Ectodermal cell (in vitro differentiated cells): ENCODE measurements at regions not wholly inside any gene's neighbourhood (a gene's known extent, or its start where the extent isn't known, plus 50 kb on each side); places are given as distances from the start of the nearest gene placed in this dataset.

ENCODE experiments used
- H3K27ac ChIP-seq: 2 replicates; pipeline ENCODE4 v1.7.0; 2013; ENCODE audit warnings: mild to moderate bottlenecking, low read depth, low read length; ENCODE audit not compliant: insufficient read depth, poor library complexity, severe bottlenecking
- H3K27me3 ChIP-seq: 2 replicates; pipeline ENCODE4 v1.7.0; 2013; ENCODE audit warnings: mild to moderate bottlenecking, low read length; ENCODE audit not compliant: insufficient read depth, control insufficient read depth, poor library complexity, severe bottlenecking
- H3K36me3 ChIP-seq: one replicate; pipeline ENCODE4 v1.7.0; 2013; ENCODE audit warnings: low read length; ENCODE audit not compliant: control insufficient read depth, insufficient read depth
- H3K4me1 ChIP-seq: one replicate; pipeline ENCODE4 v1.7.0; 2013; ENCODE audit warnings: low read length; ENCODE audit not compliant: control insufficient read depth, insufficient read depth
- H3K4me3 ChIP-seq: 2 replicates; pipeline ENCODE4 v1.7.0; 2013; ENCODE audit warnings: low read depth, low read length, control low read depth; ENCODE audit not compliant: insufficient read depth
- H3K9me3 ChIP-seq: 2 replicates; pipeline ENCODE4 v1.7.0; 2013; ENCODE audit warnings: mild to moderate bottlenecking, low read length, moderate library complexity; ENCODE audit not compliant: control insufficient read depth
- WGBS, 2 experiments: methylation state at CpG; one replicate each; pipeline ENCODE4 v1.1.7; 2013; ENCODE audit warnings: missing lambda C conversion rate in 2 of 2; 5-methylcytosine and 5-hydroxymethylcytosine counted together

- WGBS, 2 experiments: 73 to 76% methylated on average over 4 of the region's 4 CpGs
- Histone ChIP-seq H3K9me3 (no peaks in the 10 kb centered on the region), H3K27me3 (no peaks in the 10 kb centered on the region), H3K4me1 (peaks cover 4% of the 10 kb centered on the region), H3K36me3 (no peaks in the 10 kb centered on the region), H3K27ac (no peak overlapping the region), H3K4me3 (no peak overlapping the region)
Observed at GRCh38 chr1:60936591-60937342, 145.6 kb upstream of the NFIA start.

GRCh38 chr1:60936163-60936562 is 146.2 kb upstream of the NFIA start:
- Histone ChIP-seq H3K4me1 (peaks cover 4% of the 10 kb centered on the region), H3K27me3 (no peaks in the 10 kb centered on the region), H3K27ac (no peak overlapping the region), H3K4me3 (no peak overlapping the region), H3K9me3 (no peaks in the 10 kb centered on the region), H3K36me3 (no peaks in the 10 kb centered on the region)
- WGBS, 2 experiments: 90 to 93% methylated on average over 3 of the region's 3 CpGs

- peaks cover 4% of the 10 kb centered on the region for H3K4me1 ChIP-seq
- H3K27ac ChIP-seq: no peak overlapping the region
- H3K36me3 ChIP-seq: no peaks in the 10 kb centered on the region
- no peaks in the 10 kb centered on the region for H3K9me3 ChIP-seq
- 69 to 78% methylated on average over 1 of the region's 1 CpG for WGBS, 2 experiments
- H3K4me3 ChIP-seq: no peak overlapping the region
- H3K27me3 ChIP-seq: no peaks in the 10 kb centered on the region
Observed at GRCh38 chr1:60935599-60936110, 146.7 kb upstream of the NFIA start.

- H3K4me1 ChIP-seq: no peaks in the 10 kb centered on the region
- H3K9me3 ChIP-seq: no peaks in the 10 kb centered on the region
- no peak overlapping the region for H3K4me3 ChIP-seq
- WGBS, 2 experiments: 93% methylated on average over 3 of the region's 3 CpGs
- no peaks in the 10 kb centered on the region for H3K36me3 ChIP-seq
- no peak overlapping the region for H3K27ac ChIP-seq
- H3K27me3 ChIP-seq: no peaks in the 10 kb centered on the region
Observed at GRCh38 chr1:60930130-60930529, 152.2 kb upstream of the NFIA start.

GRCh38 chr1:60924964-60925798 is 157.2 kb upstream of the NFIA start:
- WGBS, 2 experiments: 83 to 88% methylated on average over 13 to 14 of the region's 14 CpGs
- H3K27me3 ChIP-seq: no peaks in the 10 kb centered on the region
- peaks cover 13% of the 10 kb centered on the region for H3K4me1 ChIP-seq
- H3K27ac ChIP-seq: no peak overlapping the region
- no peaks in the 10 kb centered on the region for H3K36me3 ChIP-seq
- no peaks in the 10 kb centered on the region for H3K9me3 ChIP-seq
- no peak overlapping the region for H3K4me3 ChIP-seq

GRCh38 chr1:60924165-60924564 is 158.2 kb upstream of the NFIA start:
- Histone ChIP-seq H3K4me1 (peaks cover 13% of the 10 kb centered on the region), H3K36me3 (no peaks in the 10 kb centered on the region), H3K4me3 (no peak overlapping the region), H3K9me3 (no peaks in the 10 kb centered on the region), H3K27ac (no peak overlapping the region), H3K27me3 (no peaks in the 10 kb centered on the region)
- WGBS, 2 experiments: 96 to 97% methylated on average over 3 of the region's 3 CpGs

- H3K27ac ChIP-seq: no peak overlapping the region
- H3K4me1 ChIP-seq: peaks cover 13% of the 10 kb centered on the region
- H3K36me3 ChIP-seq: no peaks in the 10 kb centered on the region
- H3K27me3 ChIP-seq: no peaks in the 10 kb centered on the region
- WGBS, 2 experiments: 88% methylated on average over 5 of the region's 5 CpGs
- H3K9me3 ChIP-seq: no peaks in the 10 kb centered on the region
- H3K4me3 ChIP-seq: no peak overlapping the region
Observed at GRCh38 chr1:60923389-60924087, 158.8 kb upstream of the NFIA start.

GRCh38 chr1:60922304-60922703 is 160.1 kb upstream of the NFIA start:
- Histone ChIP-seq H3K27me3 (no peaks in the 10 kb centered on the region), H3K27ac (peak overlapping the region; percentile 42), H3K4me1 (peaks cover 16% of the 10 kb centered on the region), H3K36me3 (no peaks in the 10 kb centered on the region), H3K9me3 (no peaks in the 10 kb centered on the region), H3K4me3 (no peak overlapping the region)
- WGBS, 2 experiments: 77 to 81% methylated on average over 4 of the region's 4 CpGs

- H3K36me3 ChIP-seq: no peaks in the 10 kb centered on the region
- no peaks in the 10 kb centered on the region for H3K27me3 ChIP-seq
- no peak overlapping the region for H3K4me3 ChIP-seq
- H3K4me1 ChIP-seq: peaks cover 21% of the 10 kb centered on the region
- H3K27ac ChIP-seq: peak overlapping the region; percentile 11
- no peaks in the 10 kb centered on the region for H3K9me3 ChIP-seq
- 31 to 39% methylated on average over 4 of the region's 4 CpGs for WGBS, 2 experiments
Observed at GRCh38 chr1:60921175-60921574, 161.2 kb upstream of the NFIA start.

GRCh38 chr1:60920561-60920960 is 161.8 kb upstream of the NFIA start:
- no peaks in the 10 kb centered on the region for H3K9me3 ChIP-seq
- no peak overlapping the region for H3K4me3 ChIP-seq
- WGBS, 2 experiments: 72 to 73% methylated on average over 2 of the region's 2 CpGs
- no peaks in the 10 kb centered on the region for H3K36me3 ChIP-seq
- H3K27ac ChIP-seq: peak overlapping the region; percentile 36
- H3K4me1 ChIP-seq: peaks cover 21% of the 10 kb centered on the region
- no peaks in the 10 kb centered on the region for H3K27me3 ChIP-seq
